SU-DHL-6 (cell line): ENCODE measurements at regions not wholly inside any gene's neighbourhood (a gene's known extent, or its start where the extent isn't known, plus 50 kb on each side); places are given as distances from the start of the nearest gene placed in this dataset.

Source experiments
- EZH2phosphoT487 ChIP-seq: fragments of 200-600 bp; sonication (generic), shearing (Covaris generic); conservative IDR thresholded peaks from 2 replicates; pipeline ENCODE4 v1.6.1; 2018; ENCODE audit warnings: mild to moderate bottlenecking, antibody characterized with exemption, low read length, moderate library complexity, mixed read lengths
- TF ChIP-seq, protein P1 (sequence below): fragments of 200-600 bp; sonication (generic); IDR thresholded peaks from one replicate; pipeline ENCODE4 v1.5.1; 2017; ENCODE audit warnings: antibody characterized with exemption, mild to moderate bottlenecking, low read length, moderate library complexity; ENCODE audit not compliant: insufficient read depth, poor library complexity, severe bottlenecking

DNA sequence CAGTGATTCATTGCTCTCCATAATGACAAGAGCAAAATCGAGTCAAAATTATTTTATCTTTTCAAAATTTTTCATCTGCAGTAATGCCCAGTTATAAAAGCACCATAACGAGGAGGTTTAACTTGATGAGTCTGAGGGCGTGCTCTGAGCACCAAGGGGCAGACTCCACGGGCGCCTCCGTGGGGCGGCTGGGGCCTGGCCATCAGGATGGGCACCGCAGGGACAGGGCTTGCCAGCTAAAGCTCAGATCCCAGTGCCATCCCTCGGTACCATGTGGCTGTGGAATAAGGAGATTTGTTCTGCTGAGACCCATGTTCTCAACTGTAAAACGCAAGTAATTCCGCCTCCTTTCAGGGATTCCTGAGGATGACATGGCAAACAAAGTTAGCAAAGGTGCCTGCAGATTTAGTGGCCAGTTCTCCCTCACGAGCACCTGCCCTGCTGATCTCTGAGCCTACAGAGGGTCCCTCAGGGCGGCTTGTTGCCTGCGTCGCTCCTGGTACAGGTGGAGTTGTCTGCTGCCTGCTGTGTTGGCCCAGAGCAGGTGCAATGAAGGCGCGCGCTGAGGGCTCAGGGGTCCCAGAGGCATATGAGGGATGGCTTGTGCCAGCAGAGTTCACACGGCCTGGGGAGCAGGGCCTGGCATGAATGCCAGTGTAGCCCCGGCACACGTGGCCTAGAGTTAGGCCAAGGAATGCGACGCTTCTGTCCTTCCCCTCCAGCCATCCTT, 584.4 kb downstream of the TCERG1L start:
- TF ChIP-seq, protein P1, sequence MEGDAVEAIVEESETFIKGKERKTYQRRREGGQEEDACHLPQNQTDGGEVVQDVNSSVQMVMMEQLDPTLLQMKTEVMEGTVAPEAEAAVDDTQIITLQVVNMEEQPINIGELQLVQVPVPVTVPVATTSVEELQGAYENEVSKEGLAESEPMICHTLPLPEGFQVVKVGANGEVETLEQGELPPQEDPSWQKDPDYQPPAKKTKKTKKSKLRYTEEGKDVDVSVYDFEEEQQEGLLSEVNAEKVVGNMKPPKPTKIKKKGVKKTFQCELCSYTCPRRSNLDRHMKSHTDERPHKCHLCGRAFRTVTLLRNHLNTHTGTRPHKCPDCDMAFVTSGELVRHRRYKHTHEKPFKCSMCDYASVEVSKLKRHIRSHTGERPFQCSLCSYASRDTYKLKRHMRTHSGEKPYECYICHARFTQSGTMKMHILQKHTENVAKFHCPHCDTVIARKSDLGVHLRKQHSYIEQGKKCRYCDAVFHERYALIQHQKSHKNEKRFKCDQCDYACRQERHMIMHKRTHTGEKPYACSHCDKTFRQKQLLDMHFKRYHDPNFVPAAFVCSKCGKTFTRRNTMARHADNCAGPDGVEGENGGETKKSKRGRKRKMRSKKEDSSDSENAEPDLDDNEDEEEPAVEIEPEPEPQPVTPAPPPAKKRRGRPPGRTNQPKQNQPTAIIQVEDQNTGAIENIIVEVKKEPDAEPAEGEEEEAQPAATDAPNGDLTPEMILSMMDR: no peak
- no peak for TF ChIP-seq EZH2phosphoT487
